Fibroblast of peridontal ligament (primary cell): ENCODE measurements at regions not wholly inside any gene's neighbourhood (a gene's known extent, or its start where the extent isn't known, plus 50 kb on each side); places are given as distances from the start of the nearest gene placed in this dataset.

Experiments
- DNase-seq: peaks from one replicate; pipeline ENCODE4 v3.0.0-alpha.2; 2010; ENCODE audit errors: extremely low read depth

GRCh38 chr6:122116119-122116834, 283.2 kb upstream of the HSF2 start:
- DNase-seq, result no peak

GRCh38 chr6:122116835-122117627, 282.4 kb upstream of the HSF2 start:
- peak; percentile 33 for DNase-seq

GRCh38 chr6:122118945-122119506, 280.4 kb upstream of the HSF2 start:
- DNase-seq, result no peak

GRCh38 chr6:122122202-122122601, 277.2 kb upstream of the HSF2 start:
- DNase-seq, result no peak

GRCh38 chr6:122122686-122123085, 276.8 kb upstream of the HSF2 start:
- no peak for DNase-seq

GRCh38 chr6:122124908-122125307, 274.5 kb upstream of the HSF2 start:
- DNase-seq, result no peak

GRCh38 chr6:122126894-122127293, 272.6 kb upstream of the HSF2 start:
- no peak for DNase-seq

GRCh38 chr6:122128445-122128844, 271.0 kb upstream of the HSF2 start:
- DNase-seq, result no peak

GRCh38 chr6:122129313-122130025, 270.0 kb upstream of the HSF2 start:
- no peak for DNase-seq

- DNase-seq, result no peak
These were observed 269.5 kb upstream of the HSF2 start for GRCh38 chr6:122130026-122130348.

- DNase-seq, result no peak
These were observed 268.9 kb upstream of the HSF2 start for GRCh38 chr6:122130518-122130917.

GRCh38 chr6:122136386-122136785, 263.1 kb upstream of the HSF2 start:
- no peak for DNase-seq

- no peak for DNase-seq
These were observed 259.4 kb upstream of the HSF2 start for GRCh38 chr6:122140031-122140430.

GRCh38 chr6:122141246-122141645, 258.2 kb upstream of the HSF2 start:
- DNase-seq, result no peak

- no peak for DNase-seq
These were observed 255.4 kb upstream of the HSF2 start for GRCh38 chr6:122143813-122144601.

- DNase-seq, result peak; percentile 34
These were observed 254.2 kb upstream of the HSF2 start for GRCh38 chr6:122145246-122145645.

- DNase-seq, result peak; percentile 46
These were observed 253.7 kb upstream of the HSF2 start for GRCh38 chr6:122145741-122146240.

GRCh38 chr6:122147291-122147690, 252.2 kb upstream of the HSF2 start:
- no peak for DNase-seq

- DNase-seq, result peak; percentile 60
These were observed 248.4 kb upstream of the HSF2 start for GRCh38 chr6:122151066-122151465.

- no peak for DNase-seq
These were observed 247.7 kb upstream of the HSF2 start for GRCh38 chr6:122151763-122152162.

- peak; percentile 7 for DNase-seq
These were observed 245.9 kb upstream of the HSF2 start for GRCh38 chr6:122153557-122153956.
